ENCODE measurements at regions not wholly inside any gene's neighbourhood (a gene's known extent, or its start where the extent isn't known, plus 50 kb on each side); places are given as distances from the start of the nearest gene placed in this dataset.

DNA sequence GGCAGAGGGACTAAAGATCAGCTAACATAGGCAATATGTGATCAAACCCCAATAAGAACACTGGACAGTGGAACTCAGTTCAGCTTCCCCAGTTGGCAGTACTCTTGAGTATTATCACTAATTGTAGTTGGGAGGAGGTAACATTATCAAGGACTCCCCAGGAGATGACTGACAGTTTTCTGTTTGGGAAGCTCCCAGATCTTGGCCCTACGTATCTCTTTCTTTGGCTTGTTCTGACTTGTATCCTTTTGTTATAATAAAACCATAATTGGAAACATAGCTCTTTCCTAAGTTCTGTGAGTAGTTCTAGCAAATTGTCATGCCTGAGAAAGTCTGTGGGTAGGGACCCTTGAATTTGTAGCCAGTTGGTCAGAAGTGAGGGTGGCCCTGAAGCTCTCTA, 316.4 kb downstream of the ZNF621 start:
- Histone ChIP-seq H3K9me3 (ENCODE audit: control insufficient read depth, low read length) (no peaks in the 10 kb centered on the region), H3K27me3 (ENCODE audit: control insufficient read depth, insufficient read depth, low read length) (no peaks in the 10 kb centered on the region), H3K4me1 (ENCODE audit: control insufficient read depth, insufficient read depth, low read length) (no peaks in the 10 kb centered on the region), H3K4me3 (ENCODE audit: low read length) (no peak overlapping the region), H3K36me3 (ENCODE audit: control insufficient read depth, insufficient read depth, low read length) (no peaks in the 10 kb centered on the region), H3K9ac (ENCODE audit: low read length) (no peak overlapping the region)

DNA sequence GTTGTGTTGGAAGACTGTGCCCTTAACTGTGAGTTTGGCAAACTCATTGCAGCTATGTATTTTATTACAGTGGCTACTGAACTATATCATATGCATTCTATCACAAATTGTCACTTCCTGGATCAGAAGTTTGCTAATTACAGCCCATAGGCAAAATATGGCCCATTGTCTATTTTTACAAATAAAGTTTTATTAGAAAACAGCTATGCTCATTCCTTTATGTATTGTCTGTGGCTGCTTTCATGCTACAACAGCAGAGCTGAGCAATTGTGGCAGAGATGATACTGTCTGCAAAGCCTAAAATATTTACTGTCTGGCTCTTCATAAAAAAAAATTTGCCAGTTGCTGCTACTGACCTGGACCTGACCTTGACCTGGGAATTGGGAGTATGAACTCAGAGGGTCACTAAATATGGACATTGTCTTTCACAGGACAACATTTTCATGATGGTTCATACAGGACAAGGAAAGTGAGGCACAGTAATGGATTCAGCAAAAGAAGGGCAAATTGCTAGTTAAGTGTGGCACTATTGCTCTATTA, 316.9 kb downstream of the ZNF621 start:
- Histone ChIP-seq H3K9me3 (ENCODE audit: control insufficient read depth, low read length) (no peaks in the 10 kb centered on the region), H3K27me3 (ENCODE audit: control insufficient read depth, insufficient read depth, low read length) (no peaks in the 10 kb centered on the region), H3K9ac (ENCODE audit: low read length) (no peak overlapping the region), H3K4me3 (ENCODE audit: low read length) (no peak overlapping the region), H3K4me1 (ENCODE audit: control insufficient read depth, insufficient read depth, low read length) (peaks cover under 1% of the 10 kb centered on the region), H3K36me3 (ENCODE audit: control insufficient read depth, insufficient read depth, low read length) (no peaks in the 10 kb centered on the region)

DNA sequence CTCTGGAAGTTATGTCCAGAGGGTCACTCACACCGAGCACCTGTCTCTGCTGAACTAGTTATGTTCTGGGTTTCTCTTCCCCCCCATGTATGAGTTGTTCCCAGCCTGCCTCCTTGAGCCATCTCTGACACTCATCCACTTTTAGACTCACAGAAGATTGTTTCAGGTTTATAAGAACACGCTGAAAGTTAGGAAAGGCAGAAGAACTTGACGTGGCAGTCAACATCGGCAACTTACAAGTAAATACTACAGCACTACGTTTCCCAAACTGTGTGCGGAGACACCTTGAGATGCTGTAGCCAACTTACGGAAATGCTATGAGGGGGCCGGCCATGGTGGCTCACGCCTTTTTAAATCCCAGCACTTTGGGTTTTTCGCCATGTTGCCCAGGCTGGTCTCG, 318.0 kb downstream of the ZNF621 start:
- Histone ChIP-seq H3K27me3 (ENCODE audit: control insufficient read depth, insufficient read depth, low read length) (no peaks in the 10 kb centered on the region), H3K9me3 (ENCODE audit: control insufficient read depth, low read length) (no peaks in the 10 kb centered on the region), H3K9ac (ENCODE audit: low read length) (no peak overlapping the region), H3K36me3 (ENCODE audit: control insufficient read depth, insufficient read depth, low read length) (no peaks in the 10 kb centered on the region), H3K4me3 (ENCODE audit: low read length) (no peak overlapping the region), H3K4me1 (ENCODE audit: control insufficient read depth, insufficient read depth, low read length) (peaks cover 11% of the 10 kb centered on the region)

DNA sequence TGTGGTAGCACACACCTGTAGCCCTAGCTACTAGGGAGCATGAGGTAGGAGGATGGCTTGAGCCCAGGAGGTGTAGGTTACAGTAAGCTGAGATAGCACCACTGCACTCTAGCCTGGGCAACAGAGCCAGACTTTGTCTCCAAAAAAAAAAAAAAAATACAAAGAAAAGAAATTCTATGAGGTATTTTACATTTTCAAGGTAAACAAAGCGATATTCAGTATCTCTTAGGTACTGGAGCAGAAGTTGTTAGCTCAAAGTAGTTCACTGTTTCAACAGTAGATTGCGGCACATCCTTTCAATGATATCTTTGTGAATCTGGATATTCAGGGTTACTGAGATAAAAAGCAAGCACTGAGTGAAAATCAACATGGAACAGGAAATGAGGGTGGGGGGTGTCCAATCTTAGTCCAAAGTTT, 318.5 kb downstream of the ZNF621 start:
- peaks cover 13% of the 10 kb centered on the region for H3K4me1 ChIP-seq (ENCODE audit: control insufficient read depth, insufficient read depth, low read length)
- no peak overlapping the region for H3K9ac ChIP-seq (ENCODE audit: low read length)
- no peaks in the 10 kb centered on the region for H3K27me3 ChIP-seq (ENCODE audit: control insufficient read depth, insufficient read depth, low read length)
- no peaks in the 10 kb centered on the region for H3K9me3 ChIP-seq (ENCODE audit: control insufficient read depth, low read length)
- no peak overlapping the region for H3K4me3 ChIP-seq (ENCODE audit: low read length)
- H3K36me3 ChIP-seq (ENCODE audit: control insufficient read depth, insufficient read depth, low read length) = no peaks in the 10 kb centered on the region

DNA sequence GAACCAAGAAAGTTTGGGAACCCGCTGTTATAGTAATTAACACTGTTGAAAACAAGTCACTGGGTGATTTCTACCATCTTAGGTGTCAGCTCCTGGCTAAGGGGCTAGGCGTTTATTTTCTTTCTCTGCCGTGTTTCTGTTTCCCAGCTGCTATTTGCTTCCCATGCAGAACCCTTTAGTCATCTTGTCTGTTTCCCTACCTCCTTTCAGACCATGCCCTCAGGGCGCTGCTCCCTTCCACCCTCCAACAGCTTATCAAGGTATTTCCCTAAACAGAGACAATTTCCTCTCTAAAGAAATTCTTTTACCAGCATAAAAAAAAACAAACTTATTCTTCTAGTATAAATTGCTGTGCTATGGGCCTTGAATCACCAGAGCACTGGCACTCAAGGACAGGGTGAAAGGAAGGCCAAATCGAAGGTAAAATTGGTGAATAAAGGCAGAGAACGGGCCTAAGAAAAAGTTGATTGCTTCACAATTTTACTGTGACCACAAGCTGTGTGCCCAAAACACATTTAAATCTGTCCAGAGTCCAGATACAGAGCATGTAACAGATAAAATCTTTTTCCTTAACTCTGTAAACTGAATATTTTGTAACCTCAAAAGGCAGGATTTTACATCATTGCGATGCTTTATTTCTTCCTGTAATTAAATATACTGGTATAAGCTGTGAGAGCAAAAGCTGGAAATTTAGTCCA, 319.2 kb downstream of the ZNF621 start:
- no peaks in the 10 kb centered on the region for H3K36me3 ChIP-seq (ENCODE audit: control insufficient read depth, insufficient read depth, low read length)
- no peak overlapping the region for H3K9ac ChIP-seq (ENCODE audit: low read length)
- peaks cover 13% of the 10 kb centered on the region for H3K4me1 ChIP-seq (ENCODE audit: control insufficient read depth, insufficient read depth, low read length)
- no peaks in the 10 kb centered on the region for H3K9me3 ChIP-seq (ENCODE audit: control insufficient read depth, low read length)
- no peak overlapping the region for H3K4me3 ChIP-seq (ENCODE audit: low read length)
- H3K27me3 ChIP-seq (ENCODE audit: control insufficient read depth, insufficient read depth, low read length) = no peaks in the 10 kb centered on the region

DNA sequence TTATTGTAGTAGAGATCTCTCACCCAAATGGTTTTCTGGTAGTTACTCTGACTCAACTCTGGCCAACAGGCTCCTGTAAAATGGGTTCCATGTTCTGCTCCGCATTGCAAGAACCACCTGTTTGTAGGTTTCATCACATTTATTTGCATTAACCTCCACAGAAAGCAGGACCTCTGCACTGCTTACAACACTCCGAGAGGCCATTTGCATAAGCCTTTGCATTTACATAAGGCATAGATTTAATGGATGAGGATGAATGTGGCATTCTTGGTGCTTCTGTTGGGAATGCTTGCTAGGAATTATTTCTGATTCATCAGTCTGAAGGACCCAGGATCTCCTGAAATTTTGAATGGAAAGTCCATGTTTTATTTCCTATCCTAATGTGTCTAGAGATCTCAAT, 320.1 kb downstream of the ZNF621 start:
- Histone ChIP-seq H3K9me3 (ENCODE audit: control insufficient read depth, low read length) (no peaks in the 10 kb centered on the region), H3K4me3 (ENCODE audit: low read length) (no peak overlapping the region), H3K36me3 (ENCODE audit: control insufficient read depth, insufficient read depth, low read length) (no peaks in the 10 kb centered on the region), H3K27me3 (ENCODE audit: control insufficient read depth, insufficient read depth, low read length) (no peaks in the 10 kb centered on the region), H3K4me1 (ENCODE audit: control insufficient read depth, insufficient read depth, low read length) (peaks cover 13% of the 10 kb centered on the region), H3K9ac (ENCODE audit: low read length) (no peak overlapping the region)

DNA sequence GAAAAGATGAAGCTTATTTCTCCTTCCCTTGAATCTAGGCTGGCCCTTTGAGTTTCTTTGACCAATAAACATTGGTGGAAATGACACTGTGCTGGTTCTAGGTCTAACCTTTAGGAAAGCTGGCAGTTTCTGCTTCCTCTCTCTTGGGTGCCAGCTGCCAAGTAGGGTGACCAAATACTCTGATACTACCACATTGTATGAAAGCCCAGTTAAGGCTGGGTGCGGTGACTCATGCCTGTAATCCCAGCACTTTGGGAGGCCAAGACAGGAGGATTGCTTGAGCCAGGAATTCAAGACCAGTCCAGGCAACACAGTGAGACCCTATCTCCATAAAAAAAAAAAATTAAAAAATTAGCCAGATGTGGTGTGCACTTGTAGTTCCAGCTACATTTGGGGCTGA, 320.7 kb downstream of the ZNF621 start:
- Histone ChIP-seq H3K4me3 (ENCODE audit: low read length) (no peak overlapping the region), H3K4me1 (ENCODE audit: control insufficient read depth, insufficient read depth, low read length) (peaks cover 13% of the 10 kb centered on the region), H3K36me3 (ENCODE audit: control insufficient read depth, insufficient read depth, low read length) (no peaks in the 10 kb centered on the region), H3K9me3 (ENCODE audit: control insufficient read depth, low read length) (no peaks in the 10 kb centered on the region), H3K27me3 (ENCODE audit: control insufficient read depth, insufficient read depth, low read length) (no peaks in the 10 kb centered on the region), H3K9ac (ENCODE audit: low read length) (no peak overlapping the region)

DNA sequence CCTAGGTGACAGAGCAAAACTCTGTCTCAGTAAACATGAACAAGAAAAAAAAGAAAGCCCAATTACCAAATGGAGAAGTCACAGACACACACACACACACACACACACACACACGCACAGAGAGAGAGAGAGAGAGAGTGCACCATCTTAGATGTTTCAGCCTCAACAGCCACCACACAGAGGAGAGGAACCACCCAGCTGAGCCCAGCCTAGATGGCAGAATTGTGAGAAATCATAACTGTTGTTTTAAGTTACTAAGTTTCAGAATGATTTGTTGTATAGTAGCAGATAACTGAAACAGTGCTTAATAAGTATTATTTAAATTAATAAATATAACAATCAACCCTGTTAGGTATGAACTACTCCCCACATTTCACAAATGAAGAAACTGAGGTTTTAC, 321.2 kb downstream of the ZNF621 start:
- Histone ChIP-seq H3K4me3 (ENCODE audit: low read length) (no peak overlapping the region), H3K9ac (ENCODE audit: low read length) (no peak overlapping the region), H3K9me3 (ENCODE audit: control insufficient read depth, low read length) (no peaks in the 10 kb centered on the region), H3K36me3 (ENCODE audit: control insufficient read depth, insufficient read depth, low read length) (no peaks in the 10 kb centered on the region), H3K4me1 (ENCODE audit: control insufficient read depth, insufficient read depth, low read length) (peaks cover 13% of the 10 kb centered on the region), H3K27me3 (ENCODE audit: control insufficient read depth, insufficient read depth, low read length) (no peaks in the 10 kb centered on the region)

DNA sequence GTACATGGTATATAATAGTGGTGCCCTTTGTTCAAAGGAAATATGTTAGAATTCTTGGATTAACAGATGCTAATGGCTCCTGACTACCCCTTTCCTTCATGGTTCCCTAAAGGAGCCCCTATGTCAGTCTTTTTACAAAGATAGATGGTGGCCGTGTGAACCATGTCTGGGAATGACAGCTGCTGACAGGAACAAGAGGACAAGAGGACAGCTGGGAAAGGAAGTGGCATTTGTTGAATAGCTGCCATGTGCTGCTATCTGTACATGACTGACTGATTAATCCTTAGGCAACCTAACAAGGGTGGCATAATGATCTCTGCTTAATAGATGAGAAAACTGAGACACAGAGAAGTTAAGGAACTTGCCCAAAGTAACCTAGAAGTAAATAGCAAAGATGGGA, 321.7 kb downstream of the ZNF621 start:
- H3K36me3 ChIP-seq (ENCODE audit: control insufficient read depth, insufficient read depth, low read length) = no peaks in the 10 kb centered on the region

DNA sequence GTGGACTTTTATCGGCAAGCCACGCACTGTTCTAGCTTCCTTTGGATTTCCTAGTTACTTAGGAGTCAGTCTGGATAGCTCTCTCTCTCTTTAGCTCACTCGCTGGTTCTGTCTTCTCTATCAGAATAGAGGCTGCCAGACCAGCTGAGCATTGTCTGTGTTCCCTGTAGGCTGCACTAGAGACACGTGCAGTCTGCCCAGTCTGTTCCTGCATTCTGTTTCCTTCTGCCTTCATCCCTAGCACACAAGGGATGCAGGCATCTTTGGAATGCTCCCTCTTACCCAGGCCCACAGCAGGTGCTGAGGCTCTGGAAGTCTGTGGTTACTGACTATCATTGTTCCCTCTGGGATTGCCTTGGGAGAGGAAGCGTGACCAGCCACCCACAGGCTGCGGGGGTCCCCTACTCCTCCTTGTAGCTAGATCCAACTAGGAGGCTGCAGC, 322.8 kb downstream of the ZNF621 start:
- Histone ChIP-seq H3K9ac (ENCODE audit: low read length) (no peak overlapping the region), H3K4me3 (ENCODE audit: low read length) (no peak overlapping the region), H3K9me3 (ENCODE audit: control insufficient read depth, low read length) (no peaks in the 10 kb centered on the region), H3K36me3 (ENCODE audit: control insufficient read depth, insufficient read depth, low read length) (no peaks in the 10 kb centered on the region), H3K4me1 (ENCODE audit: control insufficient read depth, insufficient read depth, low read length) (peaks cover 13% of the 10 kb centered on the region), H3K27me3 (ENCODE audit: control insufficient read depth, insufficient read depth, low read length) (no peaks in the 10 kb centered on the region)

More for the DNA sequence above, 321.7 kb downstream of the ZNF621 start:
- Histone ChIP-seq H3K27me3 (ENCODE audit: control insufficient read depth, insufficient read depth, low read length) (no peaks in the 10 kb centered on the region), H3K4me3 (ENCODE audit: low read length) (no peak overlapping the region), H3K9me3 (ENCODE audit: control insufficient read depth, low read length) (no peaks in the 10 kb centered on the region), H3K4me1 (ENCODE audit: control insufficient read depth, insufficient read depth, low read length) (peaks cover 13% of the 10 kb centered on the region), H3K9ac (ENCODE audit: low read length) (no peak overlapping the region)

DNA sequence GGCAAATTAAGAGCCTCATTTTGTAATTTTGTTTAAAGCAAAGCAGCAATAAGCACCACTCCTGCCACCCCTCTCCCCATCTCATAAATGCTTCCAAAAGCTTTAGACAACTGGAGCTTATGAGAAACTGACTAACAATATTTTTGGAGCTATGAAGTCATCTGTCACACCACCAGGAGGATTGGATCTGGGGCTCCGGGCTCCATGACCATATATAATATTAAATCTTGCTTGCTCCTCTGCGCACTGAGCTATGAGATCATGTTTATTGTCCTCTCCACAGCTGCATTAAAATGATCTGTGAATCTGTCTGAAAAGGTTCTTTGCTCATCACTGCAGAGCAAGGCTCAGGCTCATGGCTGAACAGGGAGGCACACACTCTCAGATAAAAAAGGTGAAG, 323.7 kb downstream of the ZNF621 start:
- Histone ChIP-seq H3K9me3 (ENCODE audit: control insufficient read depth, low read length) (no peaks in the 10 kb centered on the region), H3K36me3 (ENCODE audit: control insufficient read depth, insufficient read depth, low read length) (no peaks in the 10 kb centered on the region), H3K4me3 (ENCODE audit: low read length) (no peak overlapping the region), H3K4me1 (ENCODE audit: control insufficient read depth, insufficient read depth, low read length) (peaks cover 13% of the 10 kb centered on the region), H3K9ac (ENCODE audit: low read length) (no peak overlapping the region), H3K27me3 (ENCODE audit: control insufficient read depth, insufficient read depth, low read length) (no peaks in the 10 kb centered on the region)

DNA sequence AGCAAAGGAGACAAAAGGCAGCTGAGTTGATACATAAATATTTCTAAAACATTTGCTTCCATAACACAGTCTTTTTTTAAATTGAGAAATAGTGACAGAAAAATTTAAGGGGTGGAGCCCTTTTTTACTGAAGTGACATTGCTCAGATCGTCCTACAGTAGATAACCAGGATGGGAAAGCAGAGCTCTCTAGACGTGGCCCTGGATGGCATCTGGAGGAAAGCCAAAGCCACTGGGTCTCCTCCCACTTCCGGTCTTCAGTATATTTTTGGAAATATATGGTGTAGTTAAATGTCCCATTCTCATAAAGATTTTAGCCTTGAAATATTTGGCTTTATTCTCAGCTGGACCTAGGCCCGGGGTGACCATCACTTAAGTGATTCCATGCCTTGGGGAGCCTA, 326.1 kb downstream of the ZNF621 start:
- no peaks in the 10 kb centered on the region for H3K9me3 ChIP-seq (ENCODE audit: control insufficient read depth, low read length)

More for the DNA sequence above, 326.1 kb downstream of the ZNF621 start:
- H3K9ac ChIP-seq (ENCODE audit: low read length) = no peak overlapping the region
- H3K27me3 ChIP-seq (ENCODE audit: control insufficient read depth, insufficient read depth, low read length) = no peaks in the 10 kb centered on the region
- H3K4me3 ChIP-seq (ENCODE audit: low read length) = no peak overlapping the region
- no peaks in the 10 kb centered on the region for H3K36me3 ChIP-seq (ENCODE audit: control insufficient read depth, insufficient read depth, low read length)
- H3K4me1 ChIP-seq (ENCODE audit: control insufficient read depth, insufficient read depth, low read length) = peaks cover 13% of the 10 kb centered on the region

All from mucosa of stomach (tissue), 1 donor.